NB4 (cell line): ENCODE measurements at regions not wholly inside any gene's neighbourhood (a gene's known extent, or its start where the extent isn't known, plus 50 kb on each side); places are given as distances from the start of the nearest gene placed in this dataset.

Experiments used
- CTCF ChIP-seq: IDR thresholded peaks from one replicate; pipeline ENCODE4 v1.5.1; 2012; ENCODE audit warnings: low read depth, low read length
- MAX ChIP-seq: IDR thresholded peaks from 2 replicates; pipeline ENCODE4 v1.6.1; 2011; ENCODE audit warnings: low read depth, low read length
- MYC ChIP-seq: IDR thresholded peaks from 2 replicates; pipeline ENCODE4 v1.6.1; 2011; ENCODE audit warnings: low read depth, low read length
- POLR2A ChIP-seq: IDR thresholded peaks from 2 replicates; pipeline ENCODE4 v1.6.1; 2011; ENCODE audit warnings: mild to moderate bottlenecking; ENCODE audit not compliant: insufficient read length; ENCODE audit errors: extremely low read depth

- TF ChIP-seq POLR2A (no peak), CTCF (no peak), MAX (no peak), MYC (no peak)
Measured at GRCh38 chr2:175679231-175679630, 322.8 kb downstream of the LNPK start.
